ENCODE measurements at regions not wholly inside any gene's neighbourhood (a gene's known extent, or its start where the extent isn't known, plus 50 kb on each side); places are given as distances from the start of the nearest gene placed in this dataset.

- TF ChIP-seq, protein P1, sequence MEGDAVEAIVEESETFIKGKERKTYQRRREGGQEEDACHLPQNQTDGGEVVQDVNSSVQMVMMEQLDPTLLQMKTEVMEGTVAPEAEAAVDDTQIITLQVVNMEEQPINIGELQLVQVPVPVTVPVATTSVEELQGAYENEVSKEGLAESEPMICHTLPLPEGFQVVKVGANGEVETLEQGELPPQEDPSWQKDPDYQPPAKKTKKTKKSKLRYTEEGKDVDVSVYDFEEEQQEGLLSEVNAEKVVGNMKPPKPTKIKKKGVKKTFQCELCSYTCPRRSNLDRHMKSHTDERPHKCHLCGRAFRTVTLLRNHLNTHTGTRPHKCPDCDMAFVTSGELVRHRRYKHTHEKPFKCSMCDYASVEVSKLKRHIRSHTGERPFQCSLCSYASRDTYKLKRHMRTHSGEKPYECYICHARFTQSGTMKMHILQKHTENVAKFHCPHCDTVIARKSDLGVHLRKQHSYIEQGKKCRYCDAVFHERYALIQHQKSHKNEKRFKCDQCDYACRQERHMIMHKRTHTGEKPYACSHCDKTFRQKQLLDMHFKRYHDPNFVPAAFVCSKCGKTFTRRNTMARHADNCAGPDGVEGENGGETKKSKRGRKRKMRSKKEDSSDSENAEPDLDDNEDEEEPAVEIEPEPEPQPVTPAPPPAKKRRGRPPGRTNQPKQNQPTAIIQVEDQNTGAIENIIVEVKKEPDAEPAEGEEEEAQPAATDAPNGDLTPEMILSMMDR (IDR thresholded peaks at IDR 0.05), result no peak
- TF ChIP-seq POLR2AphosphoS5 (IDR thresholded peaks at IDR 0.05), result no peak
These were observed 201.6 kb downstream of the BMP7 start for GRCh38 chr20:57064836-57065235.

Measured in esophagus muscularis mucosa (tissue), 3 donors.